Mammary epithelial cell (primary cell): ENCODE measurements at regions not wholly inside any gene's neighbourhood (a gene's known extent, or its start where the extent isn't known, plus 50 kb on each side); places are given as distances from the start of the nearest gene placed in this dataset.

Experiments
- CTCF ChIP-seq, 2 donors: IDR thresholded peaks in 1 of 2; conservative IDR thresholded peaks in 1 of 2; 2 replicates each; pipeline ENCODE4 v1.5.1; 2011 to 2012; ENCODE audit warnings: inconsistent platforms in 2 of 2, low read length in 2 of 2, mild to moderate bottlenecking in 2 of 2, control low read depth in 1 of 2, low read depth in 1 of 2; ENCODE audit not compliant: insufficient read depth in 1 of 2; ENCODE audit errors: extremely low read depth in 1 of 2
- EZH2 ChIP-seq: IDR thresholded peaks from 2 replicates; pipeline ENCODE4 v1.6.1; 2012; ENCODE audit warnings: low read length, inconsistent platforms, borderline replicate concordance

GRCh38 chr13:100787899-100788298 lies 113.3 kb upstream of the TMTC4 start:
- TF ChIP-seq EZH2 (no peak), CTCF (conservative IDR thresholded peaks at IDR 0.05 in 1 of 2, IDR thresholded peaks at IDR 0.05 in 1 of 2; ENCODE audit: extremely low read depth in 1 of 2, insufficient read depth in 1 of 2, low read depth in 1 of 2, low read length in 2 of 2) (no peak)
